NCI-H1436 treated with DMSO at 0.1 percent for 48 hours (cell line): ENCODE measurements at regions not wholly inside any gene's neighbourhood (a gene's known extent, or its start where the extent isn't known, plus 50 kb on each side); places are given as distances from the start of the nearest gene placed in this dataset.
A peak's percentile ranks its signal among the peaks of the same experiment; 100 is the strongest.
"Not testable (repeated sequence)": the region's sequence is repeated elsewhere in the genome, so short reads cannot be mapped to it uniquely, and the experiment has no call there.

Source experiments
- DNase-seq: peaks from one replicate; lab custom pipeline; 2025; lab: John Stamatoyannopoulos, UW

GRCh38 chr2:64251497-64252250 lies 107.5 kb upstream of the PELI1 start:
- DNase-seq, result no peak

GRCh38 chr2:64252251-64252978 lies 108.2 kb upstream of the PELI1 start:
- not testable (repeated sequence) for DNase-seq

- DNase-seq, result not testable (repeated sequence)
These were observed 109.2 kb upstream of the PELI1 start for GRCh38 chr2:64253421-64253820.

GRCh38 chr2:64258566-64258965 lies 114.3 kb upstream of the PELI1 start:
- DNase-seq, result no peak

GRCh38 chr2:64259312-64259711 lies 115.1 kb upstream of the PELI1 start:
- DNase-seq, result peak; percentile 47

GRCh38 chr2:64260093-64260803 lies 116.0 kb upstream of the PELI1 start:
- DNase-seq, result no peak

GRCh38 chr2:64260817-64261216 lies 116.6 kb upstream of the PELI1 start:
- no peak for DNase-seq

- no peak for DNase-seq
These were observed 117.9 kb upstream of the PELI1 start for GRCh38 chr2:64262071-64262470.

GRCh38 chr2:64262816-64263215 lies 118.6 kb upstream of the PELI1 start:
- no peak for DNase-seq

GRCh38 chr2:64263315-64263714 lies 119.1 kb upstream of the PELI1 start:
- DNase-seq, result no peak

GRCh38 chr2:64267699-64268098 lies 123.5 kb upstream of the PELI1 start:
- DNase-seq, result no peak

GRCh38 chr2:64268330-64269048 lies 124.3 kb upstream of the PELI1 start:
- DNase-seq, result no peak

- no peak for DNase-seq
These were observed 129.5 kb upstream of the PELI1 start for GRCh38 chr2:64273524-64274398.

GRCh38 chr2:64274399-64275173 lies 130.4 kb upstream of the PELI1 start:
- DNase-seq, result no peak

GRCh38 chr2:64275174-64275466 lies 130.9 kb upstream of the PELI1 start:
- DNase-seq, result no peak

GRCh38 chr2:64276417-64277095 lies 132.3 kb upstream of the PELI1 start:
- no peak for DNase-seq

- DNase-seq, result no peak
These were observed 133.1 kb upstream of the PELI1 start for GRCh38 chr2:64277101-64277849.

- DNase-seq, result not testable (repeated sequence)
These were observed 136.6 kb upstream of the PELI1 start for GRCh38 chr2:64280812-64281211.

- no peak for DNase-seq
These were observed 138.9 kb upstream of the PELI1 start for GRCh38 chr2:64283006-64283570.
